SH-SY5Y (cell line): ENCODE measurements at regions not wholly inside any gene's neighbourhood (a gene's known extent, or its start where the extent isn't known, plus 50 kb on each side); places are given as distances from the start of the nearest gene placed in this dataset.

Experiments
- GATA2 ChIP-seq: IDR thresholded peaks from 2 replicates; pipeline ENCODE4 v1.6.1; 2011; ENCODE audit warnings: mild to moderate bottlenecking, low read depth, low read length
- GATA3 ChIP-seq: IDR thresholded peaks from 2 replicates; pipeline ENCODE4 v1.6.1; 2011; ENCODE audit warnings: low read depth, mild to moderate bottlenecking, low read length, moderate library complexity

DNA sequence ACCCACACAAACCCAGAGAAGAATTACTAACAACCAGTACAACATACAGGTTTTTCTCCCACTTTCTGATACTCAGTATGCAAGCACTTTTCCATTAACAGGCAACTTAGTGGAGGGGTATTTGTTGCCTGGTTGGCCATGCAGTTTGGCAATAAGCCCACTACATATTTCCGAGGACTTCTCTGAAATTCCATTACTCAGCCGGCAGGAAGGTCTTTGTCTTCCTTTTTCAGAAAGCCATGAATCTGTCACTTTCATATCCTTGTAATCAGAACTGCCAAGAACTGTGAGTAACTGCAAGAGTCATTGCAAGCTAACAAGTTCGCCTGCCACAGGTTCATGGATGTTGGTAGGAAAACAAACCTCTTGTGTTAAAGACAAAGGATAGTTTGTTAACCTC, 422.3 kb upstream of the ROBO1 start:
- TF ChIP-seq GATA3 (no peak), GATA2 (no peak)
